ENCODE measurements at regions not wholly inside any gene's neighbourhood (a gene's known extent, or its start where the extent isn't known, plus 50 kb on each side); places are given as distances from the start of the nearest gene placed in this dataset.

DNA sequence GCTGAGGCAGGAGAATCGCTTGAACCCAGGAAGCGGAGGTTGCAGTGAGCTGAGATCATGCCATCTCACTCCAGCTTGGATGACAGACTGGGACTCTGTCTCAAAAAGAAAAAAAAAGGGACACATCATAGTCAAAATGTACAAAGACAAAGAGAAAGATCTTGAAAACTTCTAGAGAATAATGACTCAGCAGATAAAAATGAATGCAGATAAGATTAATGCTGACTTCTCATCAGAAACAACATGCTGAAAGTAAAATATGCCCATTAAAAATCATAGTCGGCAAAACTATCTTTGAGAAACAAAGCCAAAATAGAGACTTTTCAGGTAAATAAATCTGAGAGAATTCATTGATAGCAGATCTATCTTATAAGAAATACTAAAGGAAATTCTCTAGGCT lies 271.1 kb upstream of the GPR149 start:
- Histone ChIP-seq H3K36me3 (ENCODE audit: insufficient read depth, low read length) (no peaks in the 10 kb centered on the region), H3K27ac (ENCODE audit: low read length) (no peak overlapping the region), H3K9me2 (ENCODE audit: insufficient read depth, low read length) (no peaks in the 10 kb centered on the region), H3K79me2 (replicated peaks; ENCODE audit: insufficient read depth, low read length) (no peaks in the 10 kb centered on the region), H2AFZ (ENCODE audit: low read depth, low read length) (no peak overlapping the region), H3K4me2 (ENCODE audit: low read length) (no peak overlapping the region), H3K9me3 (ENCODE audit: low read length) (no peaks in the 10 kb centered on the region), H3K9ac (ENCODE audit: low read length) (no peak overlapping the region), H4K20me1 (ENCODE audit: insufficient read depth) (no peaks in the 10 kb centered on the region), H3F3A (ENCODE audit: insufficient read depth, low read length, poor library complexity, severe bottlenecking) (no peaks in the 10 kb centered on the region), H3K4me3 (ENCODE audit: low read length) (no peak overlapping the region), H3K27me3 (ENCODE audit: insufficient read depth, low read depth, low read length) (no peaks in the 10 kb centered on the region)
- TF ChIP-seq SMC3 (conservative IDR thresholded peaks at IDR 0.05; ENCODE audit: poor library complexity) (no peak), POLR2AphosphoS5 (IDR thresholded peaks at IDR 0.05) (no peak), MXI1 (conservative IDR thresholded peaks at IDR 0.05; ENCODE audit: poor library complexity, severe bottlenecking) (no peak)
- TF ChIP-seq, protein P1, sequence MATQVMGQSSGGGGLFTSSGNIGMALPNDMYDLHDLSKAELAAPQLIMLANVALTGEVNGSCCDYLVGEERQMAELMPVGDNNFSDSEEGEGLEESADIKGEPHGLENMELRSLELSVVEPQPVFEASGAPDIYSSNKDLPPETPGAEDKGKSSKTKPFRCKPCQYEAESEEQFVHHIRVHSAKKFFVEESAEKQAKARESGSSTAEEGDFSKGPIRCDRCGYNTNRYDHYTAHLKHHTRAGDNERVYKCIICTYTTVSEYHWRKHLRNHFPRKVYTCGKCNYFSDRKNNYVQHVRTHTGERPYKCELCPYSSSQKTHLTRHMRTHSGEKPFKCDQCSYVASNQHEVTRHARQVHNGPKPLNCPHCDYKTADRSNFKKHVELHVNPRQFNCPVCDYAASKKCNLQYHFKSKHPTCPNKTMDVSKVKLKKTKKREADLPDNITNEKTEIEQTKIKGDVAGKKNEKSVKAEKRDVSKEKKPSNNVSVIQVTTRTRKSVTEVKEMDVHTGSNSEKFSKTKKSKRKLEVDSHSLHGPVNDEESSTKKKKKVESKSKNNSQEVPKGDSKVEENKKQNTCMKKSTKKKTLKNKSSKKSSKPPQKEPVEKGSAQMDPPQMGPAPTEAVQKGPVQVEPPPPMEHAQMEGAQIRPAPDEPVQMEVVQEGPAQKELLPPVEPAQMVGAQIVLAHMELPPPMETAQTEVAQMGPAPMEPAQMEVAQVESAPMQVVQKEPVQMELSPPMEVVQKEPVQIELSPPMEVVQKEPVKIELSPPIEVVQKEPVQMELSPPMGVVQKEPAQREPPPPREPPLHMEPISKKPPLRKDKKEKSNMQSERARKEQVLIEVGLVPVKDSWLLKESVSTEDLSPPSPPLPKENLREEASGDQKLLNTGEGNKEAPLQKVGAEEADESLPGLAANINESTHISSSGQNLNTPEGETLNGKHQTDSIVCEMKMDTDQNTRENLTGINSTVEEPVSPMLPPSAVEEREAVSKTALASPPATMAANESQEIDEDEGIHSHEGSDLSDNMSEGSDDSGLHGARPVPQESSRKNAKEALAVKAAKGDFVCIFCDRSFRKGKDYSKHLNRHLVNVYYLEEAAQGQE (IDR thresholded peaks at IDR 0.05; ENCODE audit: borderline replicate concordance), result no peak

DNA sequence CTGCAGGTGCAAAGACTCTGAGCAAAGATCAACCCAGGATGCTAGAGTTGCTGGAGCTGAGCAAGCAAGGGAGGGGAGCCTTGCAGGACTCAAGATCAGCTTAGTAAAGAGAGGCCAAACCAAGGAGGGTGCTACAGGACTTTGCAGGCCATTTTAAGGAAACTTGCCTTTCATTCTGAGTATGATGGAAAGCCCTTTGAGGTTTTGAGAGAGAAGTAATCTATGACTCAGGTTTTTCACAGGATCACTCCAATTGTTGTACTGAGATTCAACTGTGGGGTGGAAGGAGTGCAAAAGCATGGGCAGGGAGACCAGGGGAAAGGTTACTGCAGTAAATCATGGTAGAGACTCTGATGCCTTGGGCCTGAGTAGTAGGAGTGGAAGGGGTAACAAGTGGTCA lies 260.4 kb upstream of the GPR149 start:
- Histone ChIP-seq H3K9me2 (ENCODE audit: insufficient read depth, low read length) (no peaks in the 10 kb centered on the region), H4K20me1 (ENCODE audit: insufficient read depth) (no peaks in the 10 kb centered on the region), H3F3A (ENCODE audit: insufficient read depth, low read length, poor library complexity, severe bottlenecking) (no peaks in the 10 kb centered on the region), H3K9me3 (ENCODE audit: low read length) (no peaks in the 10 kb centered on the region), H3K36me3 (ENCODE audit: insufficient read depth, low read length) (no peaks in the 10 kb centered on the region), H3K27me3 (ENCODE audit: insufficient read depth, low read depth, low read length) (no peaks in the 10 kb centered on the region), H3K9ac (ENCODE audit: low read length) (no peak overlapping the region), H3K4me2 (ENCODE audit: low read length) (no peak overlapping the region), H3K27ac (ENCODE audit: low read length) (no peak overlapping the region), H3K4me3 (ENCODE audit: low read length) (no peak overlapping the region), H2AFZ (ENCODE audit: low read depth, low read length) (no peak overlapping the region), H3K79me2 (replicated peaks; ENCODE audit: insufficient read depth, low read length) (no peaks in the 10 kb centered on the region)
- TF ChIP-seq EP300 (conservative IDR thresholded peaks at IDR 0.05; ENCODE audit: poor library complexity, severe bottlenecking), result no peak
- TF ChIP-seq, protein P1 (IDR thresholded peaks at IDR 0.05; ENCODE audit: borderline replicate concordance), result no peak
- TF ChIP-seq EZH2 (IDR thresholded peaks at IDR 0.05; ENCODE audit: borderline replicate concordance, insufficient read depth, low read length, poor library complexity, severe bottlenecking), result no peak
- no peak for TF ChIP-seq RAD21 (conservative IDR thresholded peaks at IDR 0.05)
- no peak for TF ChIP-seq POLR2AphosphoS5 (IDR thresholded peaks at IDR 0.05)
- TF ChIP-seq MXI1 (conservative IDR thresholded peaks at IDR 0.05; ENCODE audit: poor library complexity, severe bottlenecking), result no peak
- TF ChIP-seq, protein P2, sequence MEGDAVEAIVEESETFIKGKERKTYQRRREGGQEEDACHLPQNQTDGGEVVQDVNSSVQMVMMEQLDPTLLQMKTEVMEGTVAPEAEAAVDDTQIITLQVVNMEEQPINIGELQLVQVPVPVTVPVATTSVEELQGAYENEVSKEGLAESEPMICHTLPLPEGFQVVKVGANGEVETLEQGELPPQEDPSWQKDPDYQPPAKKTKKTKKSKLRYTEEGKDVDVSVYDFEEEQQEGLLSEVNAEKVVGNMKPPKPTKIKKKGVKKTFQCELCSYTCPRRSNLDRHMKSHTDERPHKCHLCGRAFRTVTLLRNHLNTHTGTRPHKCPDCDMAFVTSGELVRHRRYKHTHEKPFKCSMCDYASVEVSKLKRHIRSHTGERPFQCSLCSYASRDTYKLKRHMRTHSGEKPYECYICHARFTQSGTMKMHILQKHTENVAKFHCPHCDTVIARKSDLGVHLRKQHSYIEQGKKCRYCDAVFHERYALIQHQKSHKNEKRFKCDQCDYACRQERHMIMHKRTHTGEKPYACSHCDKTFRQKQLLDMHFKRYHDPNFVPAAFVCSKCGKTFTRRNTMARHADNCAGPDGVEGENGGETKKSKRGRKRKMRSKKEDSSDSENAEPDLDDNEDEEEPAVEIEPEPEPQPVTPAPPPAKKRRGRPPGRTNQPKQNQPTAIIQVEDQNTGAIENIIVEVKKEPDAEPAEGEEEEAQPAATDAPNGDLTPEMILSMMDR (IDR thresholded peaks at IDR 0.05; ENCODE audit: poor library complexity, severe bottlenecking), result no peak
- TF ChIP-seq TAF1 (IDR thresholded peaks at IDR 0.05; ENCODE audit: low read depth), result no peak
- no peak for TF ChIP-seq SMC3 (conservative IDR thresholded peaks at IDR 0.05; ENCODE audit: poor library complexity)

Measured in neural cell (in vitro differentiated cells).